ENCODE measurements at regions not wholly inside any gene's neighbourhood (a gene's known extent, or its start where the extent isn't known, plus 50 kb on each side); places are given as distances from the start of the nearest gene placed in this dataset.

- TF ChIP-seq PHF8 (conservative IDR thresholded peaks at IDR 0.05; ENCODE audit: low read depth, low read length) (no peak), SIRT6 (IDR thresholded peaks at IDR 0.05; ENCODE audit: low read length) (no peak), TCF12 (IDR thresholded peaks at IDR 0.05; ENCODE audit: low read depth, low read length) (no peak), MAX (IDR thresholded peaks at IDR 0.05) (no peak), CHD1 (IDR thresholded peaks at IDR 0.05; ENCODE audit: low read depth, low read length) (no peak), CBX5 (IDR thresholded peaks at IDR 0.05; ENCODE audit: low read depth, low read length) (no peak), KDM5A (IDR thresholded peaks at IDR 0.05; ENCODE audit: low read length) (no peak)
Observed at GRCh38 chr17:71578446-71578845, 542.4 kb upstream of the SOX9 start (continued).
